GM19238 (cell line): ENCODE measurements at regions not wholly inside any gene's neighbourhood (a gene's known extent, or its start where the extent isn't known, plus 50 kb on each side); places are given as distances from the start of the nearest gene placed in this dataset.
"Not testable (repeated sequence)": the region's sequence is repeated elsewhere in the genome, so short reads cannot be mapped to it uniquely, and the experiment has no call there.

ENCODE experiments used
- DNase-seq: peaks from one replicate; pipeline ENCODE4 v3.0.0; 2011; ENCODE audit warnings: low spot score; ENCODE audit not compliant: insufficient read length

- DNase-seq = no peak
These were observed 51.9 kb upstream of the PTPRJ start for GRCh38 chr11:47928426-47928825.

GRCh38 chr11:47924184-47924691 is 56.1 kb upstream of the PTPRJ start:
- DNase-seq = no peak

GRCh38 chr11:47923667-47924066 is 56.7 kb upstream of the PTPRJ start:
- DNase-seq = no peak

- not testable (repeated sequence) for DNase-seq
These were observed 59.2 kb upstream of the PTPRJ start for GRCh38 chr11:47921080-47921555.

GRCh38 chr11:47918882-47919495 is 61.4 kb upstream of the PTPRJ start:
- DNase-seq = no peak

- DNase-seq = no peak
These were observed 62.0 kb upstream of the PTPRJ start for GRCh38 chr11:47918370-47918690.

GRCh38 chr11:47917599-47918369 is 62.6 kb upstream of the PTPRJ start:
- no peak for DNase-seq

GRCh38 chr11:47916361-47916841 is 64.0 kb upstream of the PTPRJ start:
- DNase-seq = no peak

GRCh38 chr11:47915783-47916182 is 64.6 kb upstream of the PTPRJ start:
- no peak for DNase-seq

- no peak for DNase-seq
These were observed 65.0 kb upstream of the PTPRJ start for GRCh38 chr11:47915374-47915773.

GRCh38 chr11:47914743-47915142 is 65.6 kb upstream of the PTPRJ start:
- DNase-seq = no peak

- no peak for DNase-seq
These were observed 65.5 kb upstream of the NUP160 start for GRCh38 chr11:47913529-47914244.

- no peak for DNase-seq
These were observed 64.8 kb upstream of the NUP160 start for GRCh38 chr11:47912843-47913437.

GRCh38 chr11:47911149-47911548 is 63.0 kb upstream of the NUP160 start:
- DNase-seq = no peak

- DNase-seq = no peak
These were observed 60.0 kb upstream of the NUP160 start for GRCh38 chr11:47908198-47908597.

GRCh38 chr11:47907499-47907898 is 59.3 kb upstream of the NUP160 start:
- no peak for DNase-seq

- no peak for DNase-seq
These were observed 57.9 kb upstream of the NUP160 start for GRCh38 chr11:47906066-47906465.

- no peak for DNase-seq
These were observed 57.4 kb upstream of the NUP160 start for GRCh38 chr11:47905358-47906059.

GRCh38 chr11:47904808-47905207 is 56.7 kb upstream of the NUP160 start:
- DNase-seq = no peak

- DNase-seq = no peak
These were observed 55.9 kb upstream of the NUP160 start for GRCh38 chr11:47904048-47904447.

- peak; percentile 60 for DNase-seq
These were observed 51.7 kb upstream of the NUP160 start for GRCh38 chr11:47899801-47900200.
